ENCODE measurements at regions not wholly inside any gene's neighbourhood (a gene's known extent, or its start where the extent isn't known, plus 50 kb on each side); places are given as distances from the start of the nearest gene placed in this dataset.

DNA sequence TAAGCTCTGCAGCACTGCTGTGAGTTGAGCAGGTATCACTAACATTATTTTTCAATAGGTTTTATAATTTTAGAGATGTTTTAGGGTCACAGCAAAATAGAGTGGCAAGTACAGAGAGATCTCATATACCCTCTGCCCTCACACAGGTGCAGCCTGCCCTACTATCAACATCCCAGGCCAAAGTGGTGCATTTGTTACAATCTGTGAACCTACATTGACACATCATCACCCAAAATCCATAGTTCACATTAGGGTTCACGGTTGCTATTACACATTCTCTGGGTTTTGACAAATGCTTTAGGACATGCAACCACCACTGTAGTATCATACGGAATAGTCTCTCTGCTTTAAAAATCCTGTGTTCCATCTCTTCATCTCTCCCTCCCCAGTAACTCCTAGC, 173.1 kb downstream of the DHX15 start:
- no peaks in the 10 kb centered on the region for H3K36me3 ChIP-seq
- no peak for DNase-seq
- no peak overlapping the region for H3K27ac ChIP-seq
- H3K9me3 ChIP-seq: no peaks in the 10 kb centered on the region
- no peaks in the 10 kb centered on the region for H3K27me3 ChIP-seq
- intact Hi-C loops (cut with DNase I; ENCODE audit: low total_unique reads): no loop called here
- H3K4me1 ChIP-seq: no peaks in the 10 kb centered on the region
- H3K4me3 ChIP-seq: no peak overlapping the region
- TF ChIP-seq, protein P1, sequence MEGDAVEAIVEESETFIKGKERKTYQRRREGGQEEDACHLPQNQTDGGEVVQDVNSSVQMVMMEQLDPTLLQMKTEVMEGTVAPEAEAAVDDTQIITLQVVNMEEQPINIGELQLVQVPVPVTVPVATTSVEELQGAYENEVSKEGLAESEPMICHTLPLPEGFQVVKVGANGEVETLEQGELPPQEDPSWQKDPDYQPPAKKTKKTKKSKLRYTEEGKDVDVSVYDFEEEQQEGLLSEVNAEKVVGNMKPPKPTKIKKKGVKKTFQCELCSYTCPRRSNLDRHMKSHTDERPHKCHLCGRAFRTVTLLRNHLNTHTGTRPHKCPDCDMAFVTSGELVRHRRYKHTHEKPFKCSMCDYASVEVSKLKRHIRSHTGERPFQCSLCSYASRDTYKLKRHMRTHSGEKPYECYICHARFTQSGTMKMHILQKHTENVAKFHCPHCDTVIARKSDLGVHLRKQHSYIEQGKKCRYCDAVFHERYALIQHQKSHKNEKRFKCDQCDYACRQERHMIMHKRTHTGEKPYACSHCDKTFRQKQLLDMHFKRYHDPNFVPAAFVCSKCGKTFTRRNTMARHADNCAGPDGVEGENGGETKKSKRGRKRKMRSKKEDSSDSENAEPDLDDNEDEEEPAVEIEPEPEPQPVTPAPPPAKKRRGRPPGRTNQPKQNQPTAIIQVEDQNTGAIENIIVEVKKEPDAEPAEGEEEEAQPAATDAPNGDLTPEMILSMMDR (IDR thresholded peaks at IDR 0.05): no peak

DNA sequence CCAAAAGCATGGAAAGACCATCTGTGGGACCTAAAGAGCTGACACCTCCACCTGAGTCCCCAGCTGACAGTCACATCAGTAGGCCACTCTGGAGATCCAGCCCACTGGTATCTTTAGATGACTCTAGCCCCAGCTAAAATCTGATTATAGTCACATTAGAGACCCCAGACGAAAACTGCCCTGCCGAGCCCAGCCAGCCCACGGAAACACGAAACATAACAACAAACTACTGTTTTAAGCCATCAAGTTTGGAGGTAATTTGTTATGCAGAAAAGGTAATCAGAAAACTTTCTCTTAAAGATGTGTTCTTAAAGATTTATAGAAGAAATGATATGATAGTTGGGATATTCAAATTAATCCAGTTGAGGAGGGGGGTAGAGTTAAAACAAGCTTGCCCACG, 175.7 kb downstream of the DHX15 start:
- no peaks in the 10 kb centered on the region for H3K27me3 ChIP-seq
- DNase-seq: no peak
- intact Hi-C loops (cut with DNase I; ENCODE audit: low total_unique reads): no loop called here

DNA sequence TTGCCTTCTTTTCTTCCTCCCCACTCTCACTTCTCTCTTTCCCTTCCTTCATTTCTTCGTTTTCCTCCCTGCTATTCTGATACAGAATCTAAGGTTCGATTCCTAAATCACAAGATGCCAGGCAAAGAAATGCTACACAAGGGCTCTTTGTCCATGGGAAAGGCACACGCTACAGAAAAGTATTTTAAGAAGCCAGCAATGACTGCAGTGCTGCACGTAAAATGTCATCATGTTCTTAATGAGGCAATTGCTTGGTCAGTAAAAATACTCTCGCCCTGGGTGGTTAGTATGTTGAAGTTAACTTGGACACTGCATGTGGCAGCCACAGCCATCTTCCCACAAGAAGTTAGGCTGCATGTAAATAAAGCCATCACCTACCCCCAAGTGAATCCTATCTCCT, 178.4 kb downstream of the DHX15 start:
- DNase-seq: no peak
- TF ChIP-seq, protein P1 (IDR thresholded peaks at IDR 0.05): no peak
- intact Hi-C loops (cut with DNase I; ENCODE audit: low total_unique reads): no loop called here
- no peak overlapping the region for H3K27ac ChIP-seq
- no peaks in the 10 kb centered on the region for H3K9me3 ChIP-seq
- no peaks in the 10 kb centered on the region for H3K36me3 ChIP-seq
- no peaks in the 10 kb centered on the region for H3K4me1 ChIP-seq
- no peaks in the 10 kb centered on the region for H3K27me3 ChIP-seq
- H3K4me3 ChIP-seq: no peak overlapping the region

More for the DNA sequence above, 175.7 kb downstream of the DHX15 start:
- Histone ChIP-seq H3K9me3 (no peaks in the 10 kb centered on the region), H3K4me1 (no peaks in the 10 kb centered on the region), H3K4me3 (no peak overlapping the region), H3K36me3 (no peaks in the 10 kb centered on the region), H3K27ac (no peak overlapping the region)
- TF ChIP-seq, protein P1 (IDR thresholded peaks at IDR 0.05): no peak

DNA sequence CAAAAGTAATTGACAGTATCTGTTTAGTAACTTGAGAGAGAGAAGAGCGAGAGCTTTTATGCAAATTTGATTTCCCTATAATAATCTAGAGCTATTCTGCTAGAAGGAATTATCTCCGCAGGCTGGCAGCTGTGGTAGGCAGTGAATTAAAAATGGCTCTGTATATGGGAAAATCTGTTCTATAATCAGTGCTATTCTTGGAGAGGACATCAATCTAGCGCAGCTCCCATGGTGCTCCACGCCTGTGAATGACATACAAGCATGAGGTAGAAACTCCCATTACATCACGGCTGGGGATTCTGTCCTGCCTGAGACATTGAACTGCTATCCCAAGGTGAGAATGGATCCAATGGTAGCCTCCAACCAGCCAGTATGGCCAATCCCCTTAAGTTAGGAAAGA, 179.0 kb downstream of the DHX15 start:
- no peaks in the 10 kb centered on the region for H3K9me3 ChIP-seq
- H3K4me3 ChIP-seq: no peak overlapping the region
- intact Hi-C loops (cut with DNase I; ENCODE audit: low total_unique reads): no loop called here
- no peaks in the 10 kb centered on the region for H3K36me3 ChIP-seq
- no peak overlapping the region for H3K27ac ChIP-seq
- no peaks in the 10 kb centered on the region for H3K4me1 ChIP-seq
- TF ChIP-seq, protein P1 (IDR thresholded peaks at IDR 0.05): no peak
- no peaks in the 10 kb centered on the region for H3K27me3 ChIP-seq
- no peak for DNase-seq

DNA sequence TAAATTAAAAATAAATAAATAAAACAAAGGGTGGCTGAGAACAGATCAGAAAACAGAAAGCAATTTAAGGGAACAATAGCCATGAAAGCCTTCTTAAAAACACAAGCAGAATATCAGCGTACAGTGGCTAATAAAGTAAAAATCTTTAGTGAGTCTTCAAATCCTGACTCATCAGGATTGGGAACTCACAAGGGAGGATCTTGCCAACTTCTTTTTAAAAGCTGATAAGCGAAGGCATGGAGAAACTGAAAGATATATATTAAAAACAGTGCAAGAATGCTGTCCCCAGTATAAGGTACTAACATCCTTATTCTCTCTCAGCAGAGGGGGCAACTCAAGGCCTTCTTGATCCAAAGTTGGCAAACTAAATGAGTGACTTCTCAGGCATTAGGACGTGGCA, 180.1 kb downstream of the DHX15 start:
- TF ChIP-seq, protein P1 (IDR thresholded peaks at IDR 0.05): no peak
- Histone ChIP-seq H3K9me3 (no peaks in the 10 kb centered on the region), H3K27me3 (no peaks in the 10 kb centered on the region), H3K27ac (no peak overlapping the region), H3K4me3 (no peak overlapping the region), H3K4me1 (no peaks in the 10 kb centered on the region), H3K36me3 (no peaks in the 10 kb centered on the region)
- intact Hi-C loops (cut with DNase I; ENCODE audit: low total_unique reads): no loop called here
- no peak for DNase-seq

DNA sequence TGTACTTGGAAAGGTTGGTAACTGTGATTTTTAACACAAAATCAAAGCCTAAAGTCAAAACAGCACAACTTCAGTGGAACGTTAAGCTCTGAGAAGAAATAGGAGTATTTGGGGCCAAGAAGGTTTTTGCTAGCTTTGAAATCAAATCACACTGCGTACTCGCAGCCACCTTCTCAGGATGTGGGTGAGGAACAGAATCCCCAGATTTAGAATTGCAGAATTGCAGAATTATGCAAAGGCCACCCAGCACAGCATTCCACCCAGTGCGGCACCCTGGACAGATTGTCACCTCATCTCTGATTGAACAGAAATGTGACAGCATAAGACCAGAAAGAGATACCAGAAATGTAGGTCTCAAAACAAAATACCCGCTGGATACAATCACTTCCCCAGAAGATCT, 181.1 kb downstream of the DHX15 start:
- Histone ChIP-seq H3K27me3 (no peaks in the 10 kb centered on the region), H3K4me1 (no peaks in the 10 kb centered on the region), H3K9me3 (no peaks in the 10 kb centered on the region), H3K27ac (no peak overlapping the region), H3K36me3 (no peaks in the 10 kb centered on the region), H3K4me3 (no peak overlapping the region)
- TF ChIP-seq, protein P1 (IDR thresholded peaks at IDR 0.05): no peak
- DNase-seq: no peak
- intact Hi-C loops (cut with DNase I; ENCODE audit: low total_unique reads): no loop called here

Measured in tibial artery (tissue), 4 donors.